GM18526 (cell line): ENCODE measurements at regions not wholly inside any gene's neighbourhood (a gene's known extent, or its start where the extent isn't known, plus 50 kb on each side); places are given as distances from the start of the nearest gene placed in this dataset.

Experiments used
- POLR2A ChIP-seq: IDR thresholded peaks from 3 replicates; pipeline ENCODE4 v1.6.1; 2011; ENCODE audit not compliant: insufficient read length; ENCODE audit errors: extremely low read depth

DNA sequence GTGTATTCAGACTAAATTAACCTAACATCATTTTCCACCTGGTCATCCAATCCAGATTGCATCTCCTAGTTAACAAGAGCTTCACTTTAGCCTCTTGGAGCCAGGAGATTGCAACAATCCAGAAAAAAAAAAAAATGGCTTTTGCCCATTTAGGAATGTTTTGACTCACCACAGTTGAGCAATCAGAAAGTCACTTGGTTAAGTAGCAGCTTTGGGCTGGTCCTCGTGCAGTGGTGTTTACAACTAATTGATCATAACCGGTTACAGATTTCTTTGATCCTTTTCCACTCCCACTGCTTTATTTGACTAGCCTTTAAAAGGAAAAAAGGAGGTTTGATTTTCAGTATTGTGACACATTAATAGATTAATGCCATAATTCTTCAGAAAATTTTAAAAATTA, 688.8 kb upstream of the CCDC54 start:
- no peak for TF ChIP-seq POLR2A

DNA sequence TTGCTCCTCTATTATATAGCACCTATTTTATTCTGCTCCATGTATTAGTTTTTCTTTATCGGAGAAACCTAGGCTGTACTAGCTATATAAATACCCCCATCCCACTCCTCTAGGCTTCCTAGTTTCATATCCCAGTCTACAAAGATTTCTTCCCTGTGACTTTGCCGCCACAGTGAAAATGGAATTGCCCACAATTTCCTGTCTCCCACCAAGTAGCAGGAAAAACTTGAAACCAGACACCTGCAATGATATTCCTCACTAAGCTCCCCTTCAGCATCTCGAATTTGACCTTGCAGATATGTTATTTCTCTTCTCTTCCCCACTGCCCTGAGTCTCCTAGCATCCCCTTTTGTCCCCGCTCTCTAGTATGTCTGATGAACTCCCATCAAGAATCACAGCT, 685.8 kb upstream of the CCDC54 start:
- no peak for TF ChIP-seq POLR2A

DNA sequence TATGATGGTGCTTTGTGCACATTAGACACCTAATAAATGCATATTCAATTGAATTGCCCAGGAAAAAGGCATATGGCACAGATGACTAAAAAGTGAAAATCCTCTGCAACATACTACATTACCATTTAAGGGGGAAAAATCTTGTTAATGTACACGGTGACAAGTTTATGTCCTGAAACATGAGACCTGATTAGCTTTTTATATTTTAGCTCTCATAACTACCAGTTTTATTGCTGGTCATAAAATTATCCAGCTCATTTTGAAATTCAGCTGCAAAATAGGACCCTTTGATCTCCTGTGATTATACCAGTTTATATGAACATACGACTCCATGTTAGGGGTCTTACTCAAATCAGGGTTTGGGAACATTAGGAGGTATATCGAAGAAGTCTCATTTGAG, 684.6 kb upstream of the CCDC54 start:
- TF ChIP-seq POLR2A = no peak

DNA sequence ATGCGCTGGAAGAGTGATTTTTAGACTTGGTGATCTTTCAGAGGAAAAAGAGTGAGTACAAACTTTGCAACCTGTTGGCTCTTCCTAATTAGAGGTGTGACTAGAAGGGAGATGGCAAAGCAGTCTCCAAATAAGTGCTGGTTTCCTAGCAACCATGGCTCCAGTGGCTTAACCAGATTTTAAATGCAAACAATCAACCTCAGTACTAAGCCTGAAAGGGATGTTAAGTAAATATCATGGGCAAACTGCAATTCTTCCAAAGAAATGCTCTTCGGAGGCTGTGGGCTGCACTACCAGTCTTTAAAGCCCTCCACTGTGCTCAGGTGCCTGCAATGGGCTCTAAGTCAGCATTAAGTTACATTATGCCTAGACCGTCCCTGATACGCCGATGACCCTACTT, 678.1 kb upstream of the CCDC54 start:
- TF ChIP-seq POLR2A = no peak

DNA sequence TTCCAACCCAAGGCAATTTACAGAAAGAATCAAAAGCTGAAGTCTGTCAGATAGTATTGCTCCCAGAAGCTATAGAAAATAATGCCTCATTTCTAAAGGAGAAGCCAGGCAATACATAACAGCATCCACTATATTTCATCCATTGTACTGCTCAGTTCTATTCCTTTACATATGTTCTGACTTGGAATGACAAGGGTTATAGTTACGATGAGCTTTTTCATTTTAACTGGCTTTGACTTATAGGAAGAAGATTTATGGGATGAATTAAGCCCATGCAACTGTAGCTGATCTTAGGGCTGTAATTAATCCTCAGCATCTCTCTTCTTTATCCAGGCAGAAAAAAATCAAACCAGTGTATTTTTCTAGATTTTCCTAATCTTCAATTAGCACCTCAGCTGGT, 676.3 kb upstream of the CCDC54 start:
- TF ChIP-seq POLR2A = no peak

DNA sequence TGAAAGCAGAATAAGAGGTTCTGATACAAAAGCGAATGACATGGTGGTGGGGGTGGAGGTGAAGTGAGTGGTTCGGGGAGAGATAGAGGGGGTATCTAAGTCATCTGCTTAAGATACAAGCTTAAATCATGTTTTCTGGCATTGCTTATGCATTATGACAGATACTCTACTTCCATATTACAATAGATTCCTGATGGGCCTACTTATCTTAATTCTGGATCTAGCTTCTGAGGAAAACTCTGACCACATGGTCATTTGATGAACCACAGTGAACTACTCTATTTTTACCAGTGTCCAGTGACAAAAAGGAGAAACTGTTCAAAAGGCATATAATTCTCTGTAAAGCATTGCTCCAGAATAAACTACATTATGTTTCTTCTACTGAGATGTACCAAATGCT, 673.7 kb upstream of the CCDC54 start:
- no peak for TF ChIP-seq POLR2A

DNA sequence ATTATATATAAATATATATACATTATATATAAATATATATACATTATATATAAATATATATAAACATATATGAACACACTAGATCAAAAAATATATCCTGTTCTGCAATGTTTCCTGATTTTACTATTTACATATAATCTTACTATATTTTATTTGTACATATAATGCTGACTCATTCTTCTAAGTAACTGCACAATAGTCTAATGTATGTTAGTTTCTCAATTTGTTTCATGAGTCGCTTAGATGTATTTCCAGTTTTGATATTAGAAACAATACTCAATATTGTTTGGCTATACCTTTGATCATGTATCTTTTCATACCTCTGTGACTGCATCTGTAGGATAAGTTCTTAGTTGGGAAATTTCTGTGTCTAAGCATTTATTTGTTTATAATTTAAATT, 669.9 kb upstream of the CCDC54 start:
- TF ChIP-seq POLR2A = no peak

DNA sequence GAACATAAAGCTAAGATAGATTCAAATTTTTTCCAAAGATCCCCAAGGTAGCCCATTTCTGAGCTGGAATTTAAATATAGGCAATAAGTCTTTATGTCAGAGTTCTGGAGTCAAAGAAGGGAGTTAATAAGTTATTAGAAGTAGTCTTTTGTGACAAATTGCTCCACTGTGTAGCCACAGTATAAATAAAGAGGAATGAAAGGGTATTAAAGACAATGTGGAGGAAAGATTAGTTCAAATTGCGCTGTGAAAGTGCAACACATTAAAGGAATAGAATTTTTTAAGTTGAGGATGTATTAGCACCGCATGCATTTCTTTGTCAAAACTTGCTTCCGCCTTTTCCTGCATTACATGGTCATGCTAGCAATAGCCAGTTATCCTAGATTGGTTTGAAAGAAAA, 666.6 kb upstream of the CCDC54 start:
- TF ChIP-seq POLR2A = no peak

DNA sequence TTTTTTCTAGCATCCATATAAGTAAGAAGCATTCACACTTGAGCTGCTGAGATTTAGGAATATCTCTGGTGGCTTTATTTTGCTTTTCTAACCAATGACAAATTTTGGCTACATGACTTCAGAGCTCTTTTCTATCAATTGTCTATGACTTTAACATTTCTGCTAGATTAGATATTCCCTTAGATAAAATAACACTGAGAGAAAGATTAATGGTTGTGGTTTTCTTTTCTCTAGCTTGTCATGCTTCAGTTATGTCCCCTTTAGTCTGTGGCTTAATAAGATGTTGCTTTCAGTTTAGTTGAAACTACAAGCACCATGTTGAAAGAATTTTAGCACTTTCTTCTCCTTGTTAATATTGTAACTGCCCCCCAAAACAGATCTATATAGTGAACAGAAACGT, 665.6 kb upstream of the CCDC54 start:
- TF ChIP-seq POLR2A = no peak

DNA sequence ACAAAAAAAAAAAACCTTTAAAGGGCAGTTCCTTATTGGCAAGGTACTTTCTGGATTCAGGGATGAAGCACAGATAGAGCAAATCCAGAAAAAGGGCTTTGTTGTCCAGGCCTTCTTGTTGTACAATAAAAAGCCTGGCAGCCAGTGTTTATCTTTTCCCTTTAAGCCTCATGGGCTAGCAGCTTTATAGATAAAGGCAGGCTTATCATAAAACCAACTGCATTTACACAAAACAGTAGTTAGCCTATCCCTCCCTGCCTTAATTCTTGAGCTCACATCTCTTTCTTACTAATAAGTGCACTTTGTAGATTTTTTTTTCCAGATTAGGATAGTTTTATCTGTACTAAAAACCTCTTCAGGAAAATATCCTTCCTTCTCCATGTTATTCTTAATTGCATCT, 662.8 kb upstream of the CCDC54 start:
- no peak for TF ChIP-seq POLR2A

DNA sequence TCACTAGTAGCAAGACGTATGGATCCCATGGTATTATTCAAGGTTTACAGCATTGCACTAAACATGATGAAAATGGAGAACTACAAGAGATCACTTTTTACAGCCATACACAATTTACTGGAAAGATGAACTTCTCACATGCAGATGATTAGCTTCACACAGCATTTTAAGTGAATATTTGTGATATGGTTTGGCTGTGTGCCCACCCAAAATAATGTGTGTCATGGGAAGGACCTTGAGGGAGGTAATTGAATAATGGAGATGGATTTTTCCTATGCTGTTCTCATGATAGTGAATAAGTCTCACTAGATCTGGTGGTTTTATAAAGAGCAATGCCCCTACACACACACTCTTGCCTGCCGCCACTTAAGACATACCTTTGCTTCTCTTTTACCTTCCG, 662.0 kb upstream of the CCDC54 start:
- TF ChIP-seq POLR2A = no peak

DNA sequence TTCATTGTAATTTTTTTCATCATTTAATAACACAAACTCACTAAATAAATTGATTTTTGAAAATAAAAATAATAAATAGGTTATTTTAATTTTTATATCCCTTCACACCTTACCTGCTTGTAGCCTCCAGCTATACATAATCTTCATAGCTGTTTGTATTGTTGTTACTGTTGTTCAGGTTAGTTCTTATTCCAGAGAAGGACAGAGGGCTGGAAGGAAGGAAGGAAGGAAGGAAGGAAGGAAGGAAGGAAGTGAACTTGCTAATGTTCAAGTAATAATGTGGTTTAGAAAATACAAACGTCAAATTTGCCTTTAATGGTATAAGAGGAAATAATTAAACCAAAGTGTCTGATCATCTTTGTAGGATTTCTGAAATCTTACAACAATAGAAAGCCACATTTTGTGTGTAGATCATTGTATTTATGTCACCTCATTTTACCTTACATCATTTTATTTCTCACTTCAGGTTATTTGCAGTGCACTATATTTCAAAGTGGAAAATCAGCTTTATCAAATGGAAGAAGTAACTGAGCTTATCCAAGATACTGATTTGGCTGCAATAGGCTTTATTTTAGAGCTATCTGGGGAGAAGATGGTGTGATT, 660.0 kb upstream of the CCDC54 start:
- no peak for TF ChIP-seq POLR2A

DNA sequence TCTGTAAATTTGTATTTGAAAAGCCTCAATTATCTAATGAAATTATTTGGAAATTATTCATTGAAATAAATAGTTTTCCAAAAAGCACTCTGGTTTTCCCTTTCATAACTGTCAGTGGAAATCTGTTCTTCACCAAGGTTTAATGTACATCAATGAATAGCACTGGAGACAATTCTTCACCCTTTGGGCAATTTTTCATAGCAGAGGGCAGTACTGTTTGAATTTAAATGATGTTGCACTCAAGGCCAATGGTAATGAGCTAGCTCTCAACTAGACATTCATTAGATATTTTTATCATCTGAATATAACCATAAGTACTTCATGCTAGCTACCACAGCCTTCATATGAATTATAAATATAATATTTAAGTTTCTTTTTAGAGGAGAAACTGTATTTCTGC, 658.2 kb upstream of the CCDC54 start:
- TF ChIP-seq POLR2A = no peak

DNA sequence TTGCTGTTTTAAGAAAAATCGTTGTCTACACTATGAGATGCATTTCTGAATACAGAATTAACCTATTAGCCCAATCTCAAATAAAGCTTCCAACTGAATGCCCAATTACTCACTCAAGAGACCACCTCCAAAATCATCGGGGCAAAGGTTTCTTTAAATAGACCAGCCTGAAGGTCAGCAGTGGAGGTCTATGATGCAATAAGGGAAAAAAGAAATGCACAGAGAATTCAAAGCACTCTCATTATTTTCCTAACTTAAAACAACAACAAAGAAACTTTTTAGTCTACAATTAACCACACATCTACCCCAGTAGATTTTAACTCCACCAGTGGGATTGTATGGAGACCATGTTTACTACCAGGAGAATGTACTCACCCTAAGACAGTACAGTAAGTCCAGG, 657.7 kb upstream of the CCDC54 start:
- TF ChIP-seq POLR2A = no peak

DNA sequence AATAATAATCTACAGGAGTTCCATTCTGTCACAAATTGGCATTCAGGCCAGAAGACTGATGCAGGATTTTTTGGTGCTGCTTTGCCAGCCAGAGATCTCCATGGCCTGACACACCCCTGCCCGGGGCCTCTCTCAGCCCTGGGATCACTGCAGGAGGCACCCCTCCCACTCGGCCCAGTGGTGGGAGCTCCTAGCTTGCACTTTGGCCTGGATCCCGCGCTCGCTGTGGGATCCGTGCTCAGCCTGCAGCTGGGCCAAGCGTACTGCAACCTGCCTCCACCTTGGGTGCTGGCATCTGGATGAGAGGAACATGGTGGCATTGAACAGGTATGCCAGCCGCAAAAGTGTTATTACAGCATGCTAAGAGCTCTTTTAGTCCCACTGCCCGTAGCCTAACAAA, 656.7 kb upstream of the CCDC54 start:
- TF ChIP-seq POLR2A = no peak

DNA sequence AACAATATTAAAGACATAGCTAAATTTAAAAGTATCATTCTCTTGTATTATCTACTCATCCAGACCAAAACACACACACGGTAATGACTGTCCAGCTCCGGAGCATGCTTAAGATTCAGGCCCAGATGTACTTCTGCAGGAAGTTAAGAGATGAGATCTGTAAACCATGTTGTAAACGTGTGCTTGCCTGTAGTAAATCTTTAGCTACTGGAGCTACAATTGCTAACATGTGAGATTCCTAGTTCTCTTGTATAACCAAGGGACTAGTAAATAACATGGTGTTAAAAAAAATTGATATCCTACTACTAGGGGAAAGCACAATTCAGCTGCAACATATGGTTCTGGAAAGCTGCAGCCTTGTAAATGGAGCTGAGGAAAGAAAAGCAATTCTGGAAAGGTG, 651.7 kb upstream of the CCDC54 start:
- TF ChIP-seq POLR2A = no peak

DNA sequence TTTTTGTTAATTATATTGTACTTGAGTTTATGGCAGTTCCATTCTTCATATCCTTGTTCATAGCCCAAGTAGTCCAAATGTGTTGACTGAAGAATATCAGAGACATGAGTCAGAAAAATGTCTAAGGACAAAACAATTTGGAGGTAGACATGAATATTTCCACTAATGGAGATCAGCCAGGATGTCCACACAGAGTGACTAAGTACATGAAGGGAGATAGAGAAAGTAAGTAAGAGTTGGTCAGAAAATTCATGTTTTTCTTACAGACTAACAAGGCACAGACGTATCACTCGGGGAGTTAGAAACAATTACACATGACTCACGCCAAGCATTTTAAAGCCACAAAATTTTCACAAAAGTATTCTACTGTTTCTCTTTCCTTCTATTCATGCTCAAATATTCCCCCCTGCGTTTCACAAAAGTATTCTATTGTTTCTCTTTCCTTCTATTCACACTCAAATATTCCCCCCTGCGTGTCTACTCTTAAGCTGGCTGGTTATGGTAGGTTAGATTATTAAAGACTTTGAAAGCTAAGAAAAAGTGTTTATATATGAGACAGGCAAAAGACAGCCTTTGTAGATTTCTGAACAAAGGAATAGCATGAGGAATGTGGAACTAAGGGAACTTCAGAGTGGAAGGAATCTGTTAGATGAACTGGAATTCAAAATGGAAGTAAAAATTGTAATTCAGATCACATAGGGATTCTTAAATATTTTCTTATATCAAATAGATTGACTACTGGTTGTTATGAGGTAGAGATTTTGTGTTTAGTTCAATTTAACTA, 648.7 kb upstream of the CCDC54 start:
- TF ChIP-seq POLR2A = no peak
